SK-N-SH treated with all-trans-retinoic acid at 6 μM for 48 hours (cell line): ENCODE measurements at regions not wholly inside any gene's neighbourhood (a gene's known extent, or its start where the extent isn't known, plus 50 kb on each side); places are given as distances from the start of the nearest gene placed in this dataset.

Source experiments
- ATAC-seq: fragments of 200-7000 bp; cut with Tn5 transposase; 3 replicates; pipeline ENCODE4 v1.9.1; 2020; ENCODE audit warnings: mild to moderate bottlenecking, moderate library complexity
- ARNTL ChIP-seq: fragments of 450-650 bp; formaldehyde crosslinking; IDR thresholded peaks from 2 replicates; pipeline ENCODE4 v1.5.0; 2020; ENCODE audit warnings: low read depth, mild to moderate bottlenecking, moderate library complexity, borderline replicate concordance
- BACH2 ChIP-seq: fragments of 250-450 bp; sonication (Bioruptor Pico); IDR thresholded peaks from 2 replicates; pipeline ENCODE4 v1.9.0; 2021; ENCODE audit warnings: mild to moderate bottlenecking, borderline replicate concordance
- CREB5 ChIP-seq: fragments of 250-450 bp; sonication (Bioruptor Pico); IDR thresholded peaks from 2 replicates; pipeline ENCODE4 v1.5.1; 2020; ENCODE audit warnings: low read depth, mild to moderate bottlenecking, moderate library complexity
- CSDC2 ChIP-seq: fragments of 250-450 bp; sonication (Bioruptor Pico); IDR thresholded peaks from 2 replicates; pipeline ENCODE4 v1.5.0; 2020; ENCODE audit warnings: mild to moderate bottlenecking, moderate library complexity
- CSRNP3 ChIP-seq: fragments of 250-450 bp; sonication (Bioruptor Pico); IDR thresholded peaks from 2 replicates; pipeline ENCODE4 v1.5.1; 2021; ENCODE audit warnings: mild to moderate bottlenecking, moderate library complexity
- ESRRG ChIP-seq: fragments of 250-450 bp; sonication (Bioruptor Pico); IDR thresholded peaks from 2 replicates; pipeline ENCODE4 v1.6.1; 2021; ENCODE audit warnings: mild to moderate bottlenecking
- GLIS3 ChIP-seq: fragments of 250-450 bp; sonication (Bioruptor Pico); IDR thresholded peaks from 2 replicates; pipeline ENCODE4 v1.5.0; 2020; ENCODE audit warnings: mild to moderate bottlenecking, moderate library complexity
- ISL1 ChIP-seq: fragments of 250-450 bp; sonication (Bioruptor Pico); IDR thresholded peaks from 2 replicates; pipeline ENCODE4 v2.1.2; 2022; ENCODE audit warnings: mild to moderate bottlenecking, moderate library complexity
- PATZ1 ChIP-seq: fragments of 250-450 bp; sonication (Bioruptor Pico); IDR thresholded peaks from 2 replicates; pipeline ENCODE4 v1.8.0; 2020; ENCODE audit warnings: mild to moderate bottlenecking, moderate library complexity, borderline replicate concordance
- POU6F1 ChIP-seq: fragments of 250-450 bp; sonication (Bioruptor Pico); IDR thresholded peaks from 2 replicates; pipeline ENCODE4 v1.8.0; 2021; ENCODE audit warnings: low read depth, mild to moderate bottlenecking, moderate library complexity, borderline replicate concordance
- PPARA ChIP-seq: fragments of 250-450 bp; sonication (Bioruptor Pico); IDR thresholded peaks from 2 replicates; pipeline ENCODE4 v1.5.0; 2020; ENCODE audit warnings: mild to moderate bottlenecking, borderline replicate concordance
- RARB ChIP-seq: fragments of 250-450 bp; sonication (Bioruptor Pico); IDR thresholded peaks from 2 replicates; pipeline ENCODE4 v1.8.0; 2021; ENCODE audit warnings: mild to moderate bottlenecking, moderate library complexity
- TOX ChIP-seq: fragments of 250-450 bp; sonication (Bioruptor Pico); IDR thresholded peaks from 2 replicates; pipeline ENCODE4 v1.8.0; 2021; ENCODE audit warnings: mild to moderate bottlenecking, moderate library complexity, borderline replicate concordance
- TSHZ2 ChIP-seq: fragments of 250-450 bp; sonication (Bioruptor Pico); IDR thresholded peaks from 2 replicates; pipeline ENCODE4 v1.5.0; 2020; ENCODE audit warnings: mild to moderate bottlenecking, moderate library complexity
- ZC3H10 ChIP-seq: fragments of 250-450 bp; sonication (Bioruptor Pico); IDR thresholded peaks from 2 replicates; pipeline ENCODE4 v1.5.1; 2021; ENCODE audit warnings: mild to moderate bottlenecking, moderate library complexity
- ZFP3 ChIP-seq: fragments of 250-450 bp; sonication (Bioruptor Pico); IDR thresholded peaks from 2 replicates; pipeline ENCODE4 v1.5.0; 2020; ENCODE audit warnings: mild to moderate bottlenecking, moderate library complexity
- ZFP30 ChIP-seq: fragments of 450-650 bp; formaldehyde crosslinking; IDR thresholded peaks from 2 replicates; pipeline ENCODE4 v1.5.0; 2022; ENCODE audit warnings: mild to moderate bottlenecking, moderate library complexity
- ZNF565 ChIP-seq: fragments of 450-650 bp; formaldehyde crosslinking; conservative IDR thresholded peaks from 2 replicates; pipeline ENCODE4 v1.5.0; 2020; ENCODE audit warnings: low read depth, mild to moderate bottlenecking, moderate library complexity
- ZNF70 ChIP-seq: fragments of 450-650 bp; formaldehyde crosslinking; IDR thresholded peaks from 2 replicates; pipeline ENCODE4 v1.5.0; 2020; ENCODE audit warnings: mild to moderate bottlenecking, moderate library complexity
- ZNF8 ChIP-seq: fragments of 450-650 bp; formaldehyde crosslinking; IDR thresholded peaks from 2 replicates; pipeline ENCODE4 v1.5.0; 2020; ENCODE audit warnings: mild to moderate bottlenecking, moderate library complexity

GRCh38 chr2:7467782-7468447 is 550.7 kb downstream of the RNF144A start:
- no peak for TF ChIP-seq CSDC2 (CRISPR knock-in tag)
- TF ChIP-seq ZNF8 (CRISPR knock-in tag) = no peak
- no peak for ATAC-seq

- ATAC-seq = no peak
- TF ChIP-seq ESRRG (CRISPR knock-in tag) (no peak), ZNF8 (CRISPR knock-in tag) (no peak), ZFP30 (CRISPR knock-in tag) (no peak), RARB (CRISPR knock-in tag) (no peak), GLIS3 (CRISPR knock-in tag) (no peak), ZNF565 (CRISPR knock-in tag) (no peak), PATZ1 (CRISPR knock-in tag) (no peak), TOX (CRISPR knock-in tag) (no peak), ZC3H10 (CRISPR knock-in tag) (no peak), PPARA (no peak), POU6F1 (CRISPR knock-in tag) (no peak), ARNTL (no peak)
Observed at GRCh38 chr2:7468448-7468828, 551.2 kb downstream of the RNF144A start.

- ATAC-seq = no peak
- TF ChIP-seq CSDC2 (CRISPR knock-in tag) (no peak), ZNF565 (CRISPR knock-in tag) (no peak), ZC3H10 (CRISPR knock-in tag) (no peak), ISL1 (CRISPR knock-in tag) (peak; percentile 60), ZNF70 (CRISPR knock-in tag) (no peak)
Observed at GRCh38 chr2:7468955-7469354, 551.7 kb downstream of the RNF144A start.

- no peak for TF ChIP-seq BACH2
- TF ChIP-seq ZC3H10 (CRISPR knock-in tag) = no peak
- no peak for TF ChIP-seq CSDC2 (CRISPR knock-in tag)
- no peak for TF ChIP-seq ZNF565 (CRISPR knock-in tag)
- TF ChIP-seq, all 23 proteins: peak for 0
- ATAC-seq = no peak
Observed at GRCh38 chr2:7471185-7471584, 554.0 kb downstream of the RNF144A start.

GRCh38 chr2:7472465-7472864 is 555.3 kb downstream of the RNF144A start:
- TF ChIP-seq ZFP3 (CRISPR knock-in tag) = no peak
- no peak for TF ChIP-seq ZNF70 (CRISPR knock-in tag)
- no peak for TF ChIP-seq ZNF8 (CRISPR knock-in tag)
- ATAC-seq = no peak

- TF ChIP-seq POU6F1 (CRISPR knock-in tag) = no peak
- no peak for ATAC-seq
Observed at GRCh38 chr2:7473135-7473771, 556.0 kb downstream of the RNF144A start.

- ATAC-seq = peak; percentile 32; the same call in 1 of the 3 replicates
- TF ChIP-seq TSHZ2 (CRISPR knock-in tag) (no peak), GLIS3 (CRISPR knock-in tag) (no peak), CREB5 (CRISPR knock-in tag) (no peak), CSRNP3 (no peak)
Observed at GRCh38 chr2:7476371-7476770, 559.2 kb downstream of the RNF144A start.
